Fibroblast of lung (primary cell): ENCODE measurements at regions not wholly inside any gene's neighbourhood (a gene's known extent, or its start where the extent isn't known, plus 50 kb on each side); places are given as distances from the start of the nearest gene placed in this dataset.

Experiments
- DNase-seq, 2 donors: peaks; one replicate each; pipeline versions ENCODE4 v3.0.0 to v3.0.0-alpha.2; 2010; ENCODE audit warnings: low read depth in 2 of 2
- H2AFZ ChIP-seq: 2 replicates; pipeline ENCODE4 v1.5.1; 2012; ENCODE audit warnings: low read length, control low read depth, inconsistent platforms
- H3K27ac ChIP-seq: 2 replicates; pipeline ENCODE4 v1.5.1; 2011; ENCODE audit warnings: low read length, control low read depth; ENCODE audit not compliant: insufficient read depth
- H3K27me3 ChIP-seq: 2 replicates; pipeline ENCODE4 v1.5.1; 2011; ENCODE audit warnings: mild to moderate bottlenecking, low read length; ENCODE audit not compliant: control insufficient read depth, insufficient read depth
- H3K36me3 ChIP-seq: 2 replicates; pipeline ENCODE4 v1.5.1; 2011; ENCODE audit warnings: low read length; ENCODE audit not compliant: control insufficient read depth, insufficient read depth
- H3K4me1 ChIP-seq: 2 replicates; pipeline ENCODE4 v1.5.1; 2011; ENCODE audit warnings: low read length; ENCODE audit not compliant: control insufficient read depth, insufficient read depth; ENCODE audit errors: extremely low read depth
- H3K4me2 ChIP-seq: 2 replicates; pipeline ENCODE4 v1.5.1; 2011; ENCODE audit warnings: low read length, control low read depth; ENCODE audit not compliant: insufficient read depth; ENCODE audit errors: extremely low read depth
- H3K4me3 ChIP-seq, 4 experiments: fragments of 200-600 bp in 1 of 4; sonication (generic) in 1 of 4; replicated peaks in 1 of 4; 2 replicates each; pipeline ENCODE4 v1.5.1; 2011 to 2016; ENCODE audit warnings: low read length in 4 of 4, low read depth in 3 of 4, mild to moderate bottlenecking in 3 of 4, control low read depth in 2 of 4, inconsistent platforms in 1 of 4, mixed read lengths in 1 of 4; ENCODE audit not compliant: insufficient read depth in 1 of 4; ENCODE audit errors: control extremely low read depth in 1 of 4
- H3K79me2 ChIP-seq: 2 replicates; pipeline ENCODE4 v1.5.1; 2012; ENCODE audit warnings: mild to moderate bottlenecking, low read length, inconsistent platforms; ENCODE audit not compliant: control insufficient read depth, insufficient read depth
- H3K9ac ChIP-seq: 2 replicates; pipeline ENCODE4 v1.5.1; 2011; ENCODE audit warnings: mild to moderate bottlenecking, low read length, control low read depth; ENCODE audit not compliant: insufficient read depth
- H3K9me3 ChIP-seq: 2 replicates; pipeline ENCODE4 v1.5.1; 2012; ENCODE audit warnings: low read depth, low read length; ENCODE audit not compliant: control insufficient read depth, insufficient read depth
- H4K20me1 ChIP-seq: 2 replicates; pipeline ENCODE4 v1.5.1; 2011; ENCODE audit warnings: low read length; ENCODE audit not compliant: control insufficient read depth, insufficient read depth; ENCODE audit errors: extremely low read depth
- EZH2 ChIP-seq: IDR thresholded peaks from 2 replicates; pipeline ENCODE4 v1.5.1; 2012; ENCODE audit warnings: low read length, control low read depth, mild to moderate bottlenecking; ENCODE audit errors: missing control alignments
- TF ChIP-seq, protein P1 (sequence below), 2 donors: IDR thresholded peaks in 1 of 2; conservative IDR thresholded peaks in 1 of 2; 1 replicate in 1 of 2; 2 replicates in 1 of 2; pipeline ENCODE4 v1.5.1; 2011 to 2012; ENCODE audit warnings: low read length in 2 of 2, control low read depth in 1 of 2, inconsistent platforms in 1 of 2, low read depth in 1 of 2, mild to moderate bottlenecking in 1 of 2

DNA sequence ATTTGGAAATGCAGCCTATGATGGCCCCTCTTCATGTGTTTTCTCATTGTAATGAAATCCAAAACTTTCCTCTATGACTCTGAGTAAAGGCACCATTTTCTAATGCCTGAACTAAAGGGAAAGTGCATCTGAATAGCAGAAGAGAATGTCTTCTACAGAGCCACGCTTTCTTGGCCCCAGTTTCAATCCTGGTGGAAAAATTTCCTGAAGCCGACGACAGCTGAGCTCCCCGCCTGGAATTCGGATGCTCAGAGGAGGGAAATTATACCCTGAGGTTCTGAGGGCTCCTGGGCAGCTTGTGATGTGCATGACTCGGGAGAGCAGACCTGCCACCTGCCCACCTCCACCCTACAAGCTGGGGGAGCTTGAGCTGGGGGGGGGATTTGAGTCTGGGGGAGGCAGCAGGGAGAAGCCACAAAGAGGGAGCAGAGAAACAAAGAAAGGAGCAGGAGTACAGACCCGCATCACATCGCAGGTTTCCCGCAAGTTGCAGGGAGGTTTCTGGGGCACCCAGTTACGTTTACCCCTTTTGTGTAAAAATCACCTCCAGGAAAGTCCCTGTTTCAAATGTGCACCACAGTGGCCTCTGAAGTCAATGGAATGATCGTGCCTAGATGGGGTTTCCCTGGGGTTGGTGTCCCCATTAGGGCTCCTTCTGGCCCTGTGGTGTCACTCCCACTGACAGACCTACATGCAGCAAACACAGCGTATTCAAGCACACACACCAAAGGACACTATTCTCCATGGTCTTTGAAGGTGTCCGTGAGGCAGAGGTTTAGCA, 145.6 kb upstream of the RBPJ start:
- no peaks in the 10 kb centered on the region for H3K9me3 ChIP-seq
- H3K79me2 ChIP-seq = no peaks in the 10 kb centered on the region
- H4K20me1 ChIP-seq = no peaks in the 10 kb centered on the region
- H3K27me3 ChIP-seq = no peaks in the 10 kb centered on the region
- H3K4me2 ChIP-seq = no peak overlapping the region
- DNase-seq = no peak
- H2AFZ ChIP-seq = no peak overlapping the region
- H3K27ac ChIP-seq = no peak overlapping the region
- H3K4me3 ChIP-seq = no peak overlapping the region
- TF ChIP-seq, protein P1, sequence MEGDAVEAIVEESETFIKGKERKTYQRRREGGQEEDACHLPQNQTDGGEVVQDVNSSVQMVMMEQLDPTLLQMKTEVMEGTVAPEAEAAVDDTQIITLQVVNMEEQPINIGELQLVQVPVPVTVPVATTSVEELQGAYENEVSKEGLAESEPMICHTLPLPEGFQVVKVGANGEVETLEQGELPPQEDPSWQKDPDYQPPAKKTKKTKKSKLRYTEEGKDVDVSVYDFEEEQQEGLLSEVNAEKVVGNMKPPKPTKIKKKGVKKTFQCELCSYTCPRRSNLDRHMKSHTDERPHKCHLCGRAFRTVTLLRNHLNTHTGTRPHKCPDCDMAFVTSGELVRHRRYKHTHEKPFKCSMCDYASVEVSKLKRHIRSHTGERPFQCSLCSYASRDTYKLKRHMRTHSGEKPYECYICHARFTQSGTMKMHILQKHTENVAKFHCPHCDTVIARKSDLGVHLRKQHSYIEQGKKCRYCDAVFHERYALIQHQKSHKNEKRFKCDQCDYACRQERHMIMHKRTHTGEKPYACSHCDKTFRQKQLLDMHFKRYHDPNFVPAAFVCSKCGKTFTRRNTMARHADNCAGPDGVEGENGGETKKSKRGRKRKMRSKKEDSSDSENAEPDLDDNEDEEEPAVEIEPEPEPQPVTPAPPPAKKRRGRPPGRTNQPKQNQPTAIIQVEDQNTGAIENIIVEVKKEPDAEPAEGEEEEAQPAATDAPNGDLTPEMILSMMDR (conservative IDR thresholded peaks at IDR 0.05 in 1 of 2, IDR thresholded peaks at IDR 0.05 in 1 of 2; ENCODE audit: low read depth in 1 of 2, low read length in 2 of 2) = no peak
- no peak for TF ChIP-seq EZH2
- H3K36me3 ChIP-seq = no peaks in the 10 kb centered on the region
- no peak overlapping the region for H3K9ac ChIP-seq
- peaks cover 18% of the 10 kb centered on the region for H3K4me1 ChIP-seq

DNA sequence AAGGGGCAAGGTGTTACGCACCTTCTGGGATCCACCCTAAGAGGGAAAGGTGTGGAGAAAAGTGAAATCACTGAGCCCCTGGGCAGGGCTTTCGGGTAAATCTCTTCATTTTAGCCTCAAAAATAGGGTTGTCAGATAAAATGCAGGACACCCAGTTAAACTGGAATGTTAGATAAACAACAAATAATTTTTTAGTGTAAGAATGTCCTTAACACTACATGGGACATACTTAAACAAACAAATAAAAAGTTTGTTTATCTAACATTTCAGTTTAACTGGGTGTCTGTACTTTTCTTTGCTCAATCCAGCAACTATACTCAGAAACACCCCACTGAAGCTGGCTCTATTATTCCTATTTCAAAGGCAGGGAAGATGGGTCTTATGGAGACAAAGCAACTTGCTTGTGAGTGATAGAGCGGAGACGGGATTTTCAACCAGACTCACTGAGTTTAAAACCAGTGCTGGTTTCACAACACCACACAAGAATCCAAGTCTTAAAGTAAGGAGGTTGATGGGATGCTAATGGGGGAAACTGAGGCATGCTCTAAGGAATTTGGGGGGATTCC, 144.8 kb upstream of the RBPJ start:
- Histone ChIP-seq H3K36me3 (no peaks in the 10 kb centered on the region), H3K4me2 (no peak overlapping the region), H2AFZ (no peak overlapping the region), H3K9me3 (no peaks in the 10 kb centered on the region), H3K79me2 (no peaks in the 10 kb centered on the region), H3K4me1 (peaks cover 18% of the 10 kb centered on the region), H3K27ac (peak overlapping the region; percentile 55), H3K27me3 (no peaks in the 10 kb centered on the region), H3K4me3 (no peak overlapping the region), H3K9ac (no peak overlapping the region), H4K20me1 (no peaks in the 10 kb centered on the region)
- no peak for DNase-seq
- no peak for TF ChIP-seq EZH2
- TF ChIP-seq, protein P1 (conservative IDR thresholded peaks at IDR 0.05 in 1 of 2, IDR thresholded peaks at IDR 0.05 in 1 of 2; ENCODE audit: low read depth in 1 of 2, low read length in 2 of 2) = no peak

DNA sequence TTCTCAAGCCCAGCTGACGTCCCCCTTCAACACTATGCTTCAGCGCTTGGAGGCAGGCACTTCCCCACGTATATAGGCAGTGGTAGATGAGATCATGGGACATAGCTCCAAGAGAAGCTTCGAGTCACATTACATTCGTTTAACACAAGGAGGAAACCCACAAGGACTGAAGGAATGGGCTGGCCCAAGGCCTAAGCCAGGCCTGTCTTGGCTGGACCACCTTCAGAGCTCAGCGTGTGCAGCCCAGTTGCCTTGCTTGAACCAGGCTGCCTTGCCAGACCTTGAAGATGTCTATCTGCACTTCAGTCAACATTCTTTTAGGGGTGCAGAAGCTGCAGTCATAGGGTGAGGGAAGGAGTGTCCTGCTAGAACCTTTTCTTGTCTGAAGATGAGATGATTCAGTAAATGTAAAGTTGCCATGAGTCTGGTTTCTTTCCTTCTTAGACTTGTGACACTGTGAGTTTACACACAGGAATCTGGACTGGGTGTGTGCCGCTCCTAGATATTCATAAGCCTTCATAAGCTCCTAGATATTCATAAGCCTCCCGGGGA, 144.1 kb upstream of the RBPJ start:
- Histone ChIP-seq H3K9ac (no peak overlapping the region), H2AFZ (no peak overlapping the region), H3K9me3 (no peaks in the 10 kb centered on the region), H3K36me3 (no peaks in the 10 kb centered on the region), H3K4me1 (peaks cover 16% of the 10 kb centered on the region), H3K79me2 (no peaks in the 10 kb centered on the region), H4K20me1 (no peaks in the 10 kb centered on the region), H3K27ac (peak overlapping the region; percentile 55), H3K4me2 (no peak overlapping the region), H3K27me3 (no peaks in the 10 kb centered on the region), H3K4me3 (no peak overlapping the region)
- TF ChIP-seq, protein P1 (conservative IDR thresholded peaks at IDR 0.05 in 1 of 2, IDR thresholded peaks at IDR 0.05 in 1 of 2; ENCODE audit: low read depth in 1 of 2, low read length in 2 of 2) = no peak
- no peak for TF ChIP-seq EZH2
- DNase-seq = peak; percentile 80 to 94
